DMS 273 (cell line): ENCODE measurements at regions not wholly inside any gene's neighbourhood (a gene's known extent, or its start where the extent isn't known, plus 50 kb on each side); places are given as distances from the start of the nearest gene placed in this dataset.
"Not testable (repeated sequence)": the region's sequence is repeated elsewhere in the genome, so short reads cannot be mapped to it uniquely, and the experiment has no call there.

Experiments
- DNase-seq: peaks from one replicate; lab custom pipeline; 2025; ENCODE audit not compliant: unreplicated experiment; lab: John Stamatoyannopoulos, UW

DNA sequence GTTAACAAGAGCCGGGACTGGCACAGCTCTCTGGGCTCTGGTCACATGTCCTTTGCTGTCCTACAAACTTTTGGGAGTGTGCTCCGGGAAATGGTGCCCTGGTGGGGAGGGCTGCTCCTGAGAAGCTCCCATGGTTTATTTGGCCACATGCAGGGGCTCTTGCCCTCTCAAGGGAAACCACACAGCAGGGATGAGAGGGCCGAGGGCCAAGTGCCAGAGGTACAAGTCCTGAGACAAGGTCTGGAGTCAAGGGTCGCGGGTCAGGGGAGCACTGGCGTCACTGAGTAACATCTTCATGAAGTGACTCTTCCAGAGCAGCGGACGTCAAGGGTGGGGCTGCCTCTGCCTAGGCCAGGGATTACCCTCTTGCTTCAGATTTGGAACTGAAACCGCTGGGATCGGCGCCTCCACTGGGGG is 1160.6 kb downstream of the TBC1D22A start:
- no peak for DNase-seq

GRCh38 chr22:47921906-47922305 is 1159.5 kb downstream of the TBC1D22A start:
- no peak for DNase-seq

- DNase-seq = no peak
Observed at GRCh38 chr22:47920380-47920959, 1158.0 kb downstream of the TBC1D22A start.

GRCh38 chr22:47919893-47920292 is 1157.4 kb downstream of the TBC1D22A start:
- DNase-seq = no peak

DNA sequence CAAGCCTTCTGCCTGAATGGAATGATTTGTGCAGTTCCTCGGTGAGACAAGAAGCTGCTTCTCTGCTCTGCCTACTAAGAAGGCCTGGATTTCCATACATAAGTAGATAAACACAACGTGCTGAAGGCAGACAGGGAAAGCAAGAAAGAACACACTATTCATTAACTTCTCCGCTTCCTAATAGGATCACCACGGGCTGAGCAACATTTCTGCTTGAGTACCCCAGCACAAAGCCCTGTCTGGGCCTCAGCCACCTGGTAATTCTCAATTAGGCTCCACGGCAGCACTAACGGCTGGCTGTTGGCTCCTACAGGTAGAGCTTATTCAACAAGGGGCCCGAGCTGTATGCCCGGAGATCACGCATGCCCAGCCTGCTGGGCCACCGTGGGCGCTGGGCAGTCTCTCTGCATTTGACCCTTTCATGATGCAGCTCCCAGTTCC is 1156.6 kb downstream of the TBC1D22A start:
- no peak for DNase-seq

DNA sequence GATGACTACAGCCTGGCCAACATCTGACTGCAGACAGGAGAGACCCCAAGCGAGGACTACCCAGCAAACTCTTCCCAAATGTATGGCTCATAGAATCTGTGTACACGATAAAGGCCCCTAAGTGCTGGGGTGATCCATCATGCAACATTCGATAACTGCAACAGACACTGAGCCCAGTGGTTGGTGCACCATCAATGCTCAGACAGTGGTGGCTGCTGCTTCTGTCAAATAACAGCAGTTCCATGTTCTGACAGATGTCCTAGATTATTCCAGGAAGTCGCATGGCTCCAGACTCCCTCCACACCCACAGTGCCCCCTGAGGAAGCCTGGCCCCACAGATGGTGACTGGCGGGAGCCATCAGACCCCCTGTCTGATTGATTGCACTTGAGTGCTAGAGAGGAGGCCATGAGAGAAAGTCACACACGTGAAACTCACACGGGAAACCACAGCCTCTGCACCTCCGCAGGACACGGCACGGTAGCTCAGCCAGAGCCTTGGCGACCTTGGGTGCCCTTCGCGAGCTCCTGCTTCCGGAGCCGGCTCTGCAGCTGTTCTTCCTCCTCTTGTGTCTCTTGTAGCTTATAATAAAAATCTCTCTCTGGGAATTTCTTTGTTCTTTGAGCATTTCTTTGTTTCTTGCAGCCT is 1155.9 kb downstream of the TBC1D22A start:
- no peak for DNase-seq

DNA sequence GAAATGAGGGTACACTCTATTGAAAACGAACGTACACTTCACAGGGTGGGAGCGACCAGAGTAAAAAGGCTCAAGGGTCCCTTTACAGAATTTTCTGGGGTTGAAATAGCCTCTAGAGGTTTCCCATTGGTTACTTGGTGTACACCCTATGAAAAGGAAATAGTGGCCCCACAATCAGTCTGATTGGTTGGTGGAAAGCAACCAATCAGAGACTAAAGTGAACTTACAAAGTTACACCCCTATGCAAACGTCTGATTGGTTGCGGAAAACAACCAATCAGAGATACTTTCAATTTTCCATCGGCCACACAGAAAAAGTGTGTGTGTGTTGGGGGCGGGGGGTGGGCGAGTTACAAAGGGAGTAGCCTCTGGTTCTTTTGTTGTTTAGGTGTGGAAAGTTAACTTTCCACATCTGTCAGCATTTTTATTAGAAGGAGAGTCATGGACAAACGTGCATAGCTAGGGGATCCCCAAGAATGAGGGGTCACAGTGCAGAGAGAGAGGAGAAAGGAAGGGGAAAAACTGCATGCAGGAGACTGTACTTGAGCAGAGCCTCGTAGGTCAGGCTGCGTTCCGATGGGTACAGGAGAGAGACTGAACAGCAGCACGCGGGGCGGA is 1152.1 kb downstream of the TBC1D22A start:
- DNase-seq = no peak

DNA sequence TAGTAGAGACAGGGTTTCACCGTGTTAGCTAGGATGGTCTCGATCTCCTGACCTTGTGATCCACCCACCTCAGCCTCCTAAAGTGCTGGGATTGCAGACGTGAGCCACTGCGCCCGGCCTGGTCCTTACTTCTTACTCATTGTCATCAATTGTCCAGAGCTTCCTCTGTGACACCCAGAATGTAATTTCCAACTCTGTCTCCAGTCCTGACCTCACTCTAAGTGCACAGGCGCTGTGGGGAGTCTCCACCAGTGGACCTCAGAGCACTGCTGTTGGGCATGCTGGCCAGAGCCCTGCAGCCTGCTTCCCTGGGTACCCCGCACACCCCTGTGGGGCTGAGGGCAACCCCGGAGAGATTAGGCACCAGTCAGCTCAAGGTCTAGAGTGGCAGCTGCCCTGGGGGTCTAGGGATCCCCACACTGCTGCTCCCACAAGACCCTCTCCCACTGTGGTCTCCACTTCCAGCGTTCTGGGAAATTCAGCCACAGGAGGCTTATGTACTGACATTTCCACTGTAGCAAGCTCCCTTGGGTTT is 1140.3 kb downstream of the TBC1D22A start:
- DNase-seq = no peak

- DNase-seq = no peak
Observed at GRCh38 chr22:47901911-47902310, 1139.5 kb downstream of the TBC1D22A start.

- no peak for DNase-seq
Observed at GRCh38 chr22:47899894-47900293, 1137.4 kb downstream of the TBC1D22A start.

- DNase-seq = no peak
Observed at GRCh38 chr22:47898946-47899345, 1136.5 kb downstream of the TBC1D22A start.

DNA sequence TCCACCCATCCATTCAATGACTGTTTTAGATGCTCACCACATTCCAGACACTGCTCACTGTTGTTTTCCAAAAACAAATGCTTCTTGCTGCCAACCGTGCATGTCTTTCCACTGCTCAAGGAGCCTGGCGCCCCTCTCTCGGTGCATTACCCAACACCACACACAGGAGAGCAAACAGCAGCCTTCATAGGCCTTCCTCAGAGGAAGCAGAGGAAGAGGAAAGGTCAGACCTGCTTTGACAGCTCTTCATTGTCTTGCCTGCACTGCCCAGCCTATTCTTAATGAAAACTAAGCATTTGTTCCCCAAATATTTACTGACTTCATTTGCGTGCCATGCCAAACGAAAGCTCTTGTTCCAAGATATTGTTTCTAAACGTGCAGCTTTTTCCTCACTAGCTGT is 1129.2 kb downstream of the TBC1D22A start:
- DNase-seq = no peak

DNA sequence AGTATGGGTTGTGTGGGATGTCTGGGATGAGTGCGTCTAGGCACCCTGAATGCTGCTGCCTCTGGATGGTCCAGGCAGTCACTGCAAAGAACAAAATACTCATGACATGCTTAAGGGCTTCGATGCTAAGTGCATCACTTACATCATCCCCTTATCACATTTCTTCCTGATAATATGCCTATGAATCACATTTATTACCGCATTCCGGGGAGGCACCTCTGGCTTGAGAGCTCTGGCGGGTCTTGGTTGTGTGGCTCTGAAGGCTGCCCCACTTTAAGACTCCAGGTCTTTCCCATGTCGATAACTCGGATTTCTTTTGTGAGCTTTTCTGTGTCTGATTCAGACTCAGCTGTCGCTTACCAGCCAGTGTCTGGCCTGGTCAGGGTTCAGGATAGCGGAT is 1126.4 kb downstream of the TBC1D22A start:
- DNase-seq = no peak

- DNase-seq = no peak
Observed at GRCh38 chr22:47884775-47885174, 1122.3 kb downstream of the TBC1D22A start.

DNA sequence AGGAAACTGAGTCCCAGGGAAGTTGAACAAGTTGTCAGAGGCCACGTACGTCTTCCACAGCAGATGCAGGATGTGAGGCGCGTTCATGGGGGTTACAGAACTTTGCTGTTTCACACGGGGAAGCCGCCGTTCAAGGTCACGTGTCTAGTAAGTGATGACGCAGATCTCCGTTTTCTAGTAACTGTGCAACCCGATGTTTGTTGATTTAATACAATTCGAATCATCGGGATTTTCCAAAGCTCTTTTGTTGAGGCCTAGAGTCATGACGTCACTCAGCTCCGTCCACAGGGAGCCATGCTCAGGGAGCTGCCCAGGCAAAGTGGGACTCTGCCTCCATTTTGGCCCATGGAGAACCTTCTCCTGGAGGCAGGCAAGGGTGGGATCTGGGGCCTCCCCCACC is 1121.8 kb downstream of the TBC1D22A start:
- no peak for DNase-seq

DNA sequence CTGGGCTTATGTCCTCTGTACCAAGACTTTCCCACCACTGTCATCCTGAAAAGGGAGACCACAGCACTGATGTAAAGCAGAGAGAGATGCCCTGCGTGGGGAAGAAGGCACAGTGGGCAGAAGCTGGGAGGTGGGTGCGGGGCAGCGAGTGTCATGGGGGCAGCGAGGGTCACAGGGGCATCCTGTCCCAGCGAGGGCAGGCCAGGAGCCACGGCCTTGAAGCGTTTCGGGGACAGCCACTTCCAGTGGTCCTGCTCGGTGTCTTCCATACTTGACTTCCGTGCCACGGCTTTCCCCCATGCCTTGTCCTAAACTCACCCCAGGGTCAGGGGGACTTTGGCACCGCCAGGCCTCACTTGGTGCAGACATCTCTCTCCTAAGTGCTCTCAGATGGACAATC is 1121.3 kb downstream of the TBC1D22A start:
- no peak for DNase-seq

DNA sequence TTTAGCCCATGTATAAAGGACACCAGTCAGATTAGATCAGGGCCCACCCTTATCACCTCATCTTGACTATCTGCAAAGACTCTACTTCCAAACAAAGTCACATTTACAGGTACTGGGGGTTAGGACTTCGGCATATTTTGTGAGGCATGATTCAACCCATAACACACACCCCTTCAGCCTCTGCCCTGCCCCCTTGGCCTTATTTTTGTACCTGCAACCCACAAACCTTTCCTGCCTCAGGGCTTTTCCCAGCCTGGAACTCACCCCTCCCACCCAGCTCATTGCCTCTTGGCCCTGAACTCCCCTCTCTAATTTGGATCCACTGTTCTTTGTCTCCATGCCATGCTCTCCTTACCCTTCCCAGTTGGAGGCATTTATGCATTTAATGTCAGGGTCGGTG is 1116.9 kb downstream of the TBC1D22A start:
- DNase-seq = no peak

DNA sequence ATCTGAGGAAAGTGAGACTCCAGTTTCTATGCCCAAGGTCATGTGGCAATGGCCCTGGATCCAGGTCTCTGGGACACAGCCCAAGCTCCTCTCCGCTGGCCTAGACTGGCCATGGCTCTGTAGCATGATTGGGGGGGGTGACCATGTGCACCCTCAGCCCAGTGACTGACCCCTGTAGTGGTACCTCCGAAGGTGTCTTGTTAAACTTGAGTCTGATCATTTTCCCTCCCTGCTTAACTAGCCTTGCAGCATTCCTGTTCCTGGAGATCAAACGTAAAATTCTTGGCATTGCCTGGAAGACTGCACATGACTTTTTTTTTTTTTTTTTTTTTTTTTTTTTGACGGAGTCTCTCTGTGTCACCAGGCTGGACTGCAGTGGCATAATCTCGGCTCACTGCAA is 1116.0 kb downstream of the TBC1D22A start:
- DNase-seq = no peak

- DNase-seq = no peak
Observed at GRCh38 chr22:47872761-47873535, 1110.5 kb downstream of the TBC1D22A start.

- no peak for DNase-seq
Observed at GRCh38 chr22:47865626-47866025, 1103.2 kb downstream of the TBC1D22A start.

GRCh38 chr22:47862394-47862793 is 1099.9 kb downstream of the TBC1D22A start:
- DNase-seq = no peak

DNA sequence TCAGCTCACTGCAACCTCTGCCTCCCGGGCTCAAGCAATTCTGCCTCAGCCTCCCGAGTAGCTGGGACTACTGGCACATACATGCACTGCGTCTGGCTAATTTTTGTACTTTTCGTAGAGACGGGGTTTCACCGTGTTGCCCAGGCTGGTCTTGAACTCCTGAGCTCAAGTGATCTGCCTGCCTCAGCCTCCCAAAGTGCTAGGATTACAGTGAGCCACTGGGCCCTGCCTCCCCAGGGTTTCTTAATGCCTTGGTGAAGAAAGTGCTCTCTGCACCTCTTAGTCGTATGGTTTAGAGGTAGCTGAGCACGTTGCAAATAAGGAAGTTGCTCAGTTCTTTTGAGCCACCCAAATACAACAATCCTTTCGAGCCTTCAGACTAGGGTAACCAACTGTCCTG is 1098.5 kb downstream of the TBC1D22A start:
- not testable (repeated sequence) for DNase-seq
